ENCODE measurements at regions not wholly inside any gene's neighbourhood (a gene's known extent, or its start where the extent isn't known, plus 50 kb on each side); places are given as distances from the start of the nearest gene placed in this dataset.

DNA sequence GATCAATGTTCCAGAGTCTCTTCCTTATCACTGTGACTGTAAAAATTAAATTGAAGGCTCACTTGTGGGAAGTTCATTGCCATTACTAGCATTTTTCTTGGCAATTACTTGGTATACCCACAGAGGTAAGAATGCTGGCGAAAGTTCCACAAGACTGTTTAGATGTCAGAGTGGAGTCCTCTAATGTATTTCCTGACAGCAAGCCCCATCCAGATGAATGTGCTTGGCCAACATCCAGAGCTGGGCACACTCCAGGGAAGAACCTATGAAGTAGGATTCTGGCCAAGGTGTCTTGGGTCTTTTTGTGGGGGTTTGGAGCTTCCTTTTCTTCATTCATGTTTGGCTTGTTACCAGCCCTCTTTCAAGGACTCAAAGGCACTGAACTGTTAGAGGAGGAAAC, 473.6 kb downstream of the DMAC1 start:
- Histone ChIP-seq H3K4me1 (no peaks in the 10 kb centered on the region), H3K4me3 (no peak overlapping the region), H3K27ac (no peak overlapping the region), H3K9me3 (no peaks in the 10 kb centered on the region), H3K27me3 (no peaks in the 10 kb centered on the region), H3K36me3 (no peaks in the 10 kb centered on the region)
- DNase-seq (ENCODE audit: low spot score in 2 of 2): no peak
- TF ChIP-seq EP300 (IDR thresholded peaks at IDR 0.05) (no peak), POLR2A (IDR thresholded peaks at IDR 0.05) (no peak), POLR2AphosphoS5 (IDR thresholded peaks at IDR 0.05) (no peak)
- TF ChIP-seq, protein P1, sequence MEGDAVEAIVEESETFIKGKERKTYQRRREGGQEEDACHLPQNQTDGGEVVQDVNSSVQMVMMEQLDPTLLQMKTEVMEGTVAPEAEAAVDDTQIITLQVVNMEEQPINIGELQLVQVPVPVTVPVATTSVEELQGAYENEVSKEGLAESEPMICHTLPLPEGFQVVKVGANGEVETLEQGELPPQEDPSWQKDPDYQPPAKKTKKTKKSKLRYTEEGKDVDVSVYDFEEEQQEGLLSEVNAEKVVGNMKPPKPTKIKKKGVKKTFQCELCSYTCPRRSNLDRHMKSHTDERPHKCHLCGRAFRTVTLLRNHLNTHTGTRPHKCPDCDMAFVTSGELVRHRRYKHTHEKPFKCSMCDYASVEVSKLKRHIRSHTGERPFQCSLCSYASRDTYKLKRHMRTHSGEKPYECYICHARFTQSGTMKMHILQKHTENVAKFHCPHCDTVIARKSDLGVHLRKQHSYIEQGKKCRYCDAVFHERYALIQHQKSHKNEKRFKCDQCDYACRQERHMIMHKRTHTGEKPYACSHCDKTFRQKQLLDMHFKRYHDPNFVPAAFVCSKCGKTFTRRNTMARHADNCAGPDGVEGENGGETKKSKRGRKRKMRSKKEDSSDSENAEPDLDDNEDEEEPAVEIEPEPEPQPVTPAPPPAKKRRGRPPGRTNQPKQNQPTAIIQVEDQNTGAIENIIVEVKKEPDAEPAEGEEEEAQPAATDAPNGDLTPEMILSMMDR (IDR thresholded peaks at IDR 0.05): no peak
- 75% methylated on average over 1 of the region's 1 CpG for WGBS

DNA sequence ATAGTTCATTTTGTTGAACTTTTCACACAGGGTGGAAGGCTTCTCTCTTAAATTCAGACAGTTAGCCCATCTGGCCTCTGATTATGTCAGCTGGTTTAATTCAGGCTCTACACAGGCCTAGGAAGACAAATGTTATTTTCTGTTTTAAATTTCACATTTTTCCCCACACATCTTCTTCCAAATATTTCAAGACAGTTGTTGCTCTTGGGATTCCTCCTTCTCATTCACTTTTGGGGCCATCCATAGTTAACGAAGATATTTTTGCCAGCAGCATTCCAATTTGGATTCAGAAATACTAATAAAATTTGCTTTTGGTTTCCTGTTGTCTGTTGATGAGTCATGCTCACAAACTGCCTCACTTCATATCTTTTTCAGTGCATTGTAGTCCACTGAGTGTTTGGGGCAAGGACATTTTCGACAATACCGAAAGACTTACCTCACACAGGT, 475.4 kb downstream of the DMAC1 start:
- Histone ChIP-seq H3K27me3 (no peaks in the 10 kb centered on the region), H3K4me1 (no peaks in the 10 kb centered on the region), H3K36me3 (no peaks in the 10 kb centered on the region), H3K27ac (no peak overlapping the region), H3K9me3 (no peaks in the 10 kb centered on the region), H3K4me3 (no peak overlapping the region)
- 73% methylated on average over 3 of the region's 3 CpGs for WGBS
- DNase-seq (ENCODE audit: low spot score in 2 of 2): no peak
- no peak for TF ChIP-seq EP300 (IDR thresholded peaks at IDR 0.05)
- TF ChIP-seq, protein P1 (IDR thresholded peaks at IDR 0.05): no peak
- no peak for TF ChIP-seq POLR2A (IDR thresholded peaks at IDR 0.05)
- TF ChIP-seq POLR2AphosphoS5 (IDR thresholded peaks at IDR 0.05): no peak

DNA sequence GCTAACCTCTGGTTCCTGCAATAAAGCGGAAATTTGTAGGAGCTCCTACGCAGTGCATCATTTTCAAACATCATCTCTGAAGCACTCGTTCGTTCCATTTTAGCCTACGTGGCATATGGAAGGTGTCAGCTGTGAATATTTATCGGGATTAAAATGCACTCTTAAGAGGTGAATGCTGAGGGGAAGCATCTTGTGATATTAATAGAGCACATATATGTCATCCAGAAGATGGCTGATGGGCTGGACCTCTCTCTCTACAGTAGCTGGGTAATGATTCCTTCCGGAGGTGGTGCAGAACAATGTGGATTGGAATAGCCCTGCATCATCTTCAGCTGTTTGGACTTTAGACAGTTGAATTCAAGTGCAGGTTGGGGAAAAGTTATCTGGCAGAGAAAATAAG, 478.7 kb downstream of the DMAC1 start:
- no peak for TF ChIP-seq POLR2A (IDR thresholded peaks at IDR 0.05)
- TF ChIP-seq, protein P1 (IDR thresholded peaks at IDR 0.05): no peak
- no peak for TF ChIP-seq POLR2AphosphoS5 (IDR thresholded peaks at IDR 0.05)
- TF ChIP-seq EP300 (IDR thresholded peaks at IDR 0.05): no peak
- WGBS: 88% methylated on average over 7 of the region's 7 CpGs

DNA sequence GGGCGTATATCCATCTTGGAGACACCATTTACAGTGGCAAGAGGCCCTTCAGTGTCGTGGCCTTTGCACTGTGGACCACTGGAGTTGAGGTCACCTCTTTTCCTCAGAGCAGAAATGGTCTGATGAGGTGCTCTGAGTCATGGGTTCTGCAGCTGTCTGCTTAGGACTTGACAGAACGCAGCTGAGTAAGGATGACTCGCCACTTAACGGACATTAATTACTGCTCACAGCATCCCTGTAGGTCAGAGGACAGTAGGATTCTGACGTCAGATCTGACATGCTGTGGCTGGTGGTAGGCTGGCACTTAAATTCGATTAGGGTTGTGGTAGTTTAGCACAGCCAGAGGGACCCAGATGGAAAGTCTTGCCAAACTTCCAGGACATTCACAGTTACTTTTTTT, 479.4 kb downstream of the DMAC1 start:
- H3K36me3 ChIP-seq: no peaks in the 10 kb centered on the region
- no peaks in the 10 kb centered on the region for H3K9me3 ChIP-seq
- no peaks in the 10 kb centered on the region for H3K27me3 ChIP-seq
- 63% methylated on average over 7 of the region's 7 CpGs for WGBS
- DNase-seq (ENCODE audit: low spot score in 2 of 2): no peak
- H3K4me1 ChIP-seq: no peaks in the 10 kb centered on the region
- TF ChIP-seq EP300 (IDR thresholded peaks at IDR 0.05) (no peak), POLR2A (IDR thresholded peaks at IDR 0.05) (no peak), POLR2AphosphoS5 (IDR thresholded peaks at IDR 0.05) (no peak)
- TF ChIP-seq, protein P1 (IDR thresholded peaks at IDR 0.05): no peak
- H3K4me3 ChIP-seq: no peak overlapping the region
- no peak overlapping the region for H3K27ac ChIP-seq

More for the DNA sequence above, 478.7 kb downstream of the DMAC1 start:
- Histone ChIP-seq H3K9me3 (no peaks in the 10 kb centered on the region), H3K27ac (no peak overlapping the region), H3K4me1 (no peaks in the 10 kb centered on the region), H3K27me3 (no peaks in the 10 kb centered on the region), H3K36me3 (no peaks in the 10 kb centered on the region), H3K4me3 (no peak overlapping the region)
- no peak for DNase-seq (ENCODE audit: low spot score in 2 of 2)

DNA sequence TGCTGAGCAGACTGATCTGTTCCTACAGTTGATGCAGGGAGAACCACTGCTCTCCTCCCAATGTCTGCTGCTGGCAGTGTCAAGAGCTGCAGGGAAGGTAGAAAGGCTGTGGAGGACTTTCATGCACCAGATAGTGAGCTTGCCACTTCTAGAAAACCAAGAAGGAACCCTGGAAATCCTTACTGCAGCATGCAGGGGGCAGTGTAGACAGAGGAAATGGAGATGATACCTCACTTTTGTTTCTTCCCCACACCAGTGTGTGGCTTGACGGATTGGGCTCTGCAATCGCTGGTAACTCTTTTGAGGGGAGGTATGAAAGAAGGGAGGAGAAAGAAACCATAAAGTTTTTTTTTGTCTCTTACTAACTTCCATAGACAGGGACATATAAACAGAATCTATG, 480.7 kb downstream of the DMAC1 start:
- H3K4me3 ChIP-seq: no peak overlapping the region
- DNase-seq (ENCODE audit: low spot score in 2 of 2): no peak
- no peaks in the 10 kb centered on the region for H3K27me3 ChIP-seq
- H3K27ac ChIP-seq: no peak overlapping the region
- WGBS: 94% methylated on average over 2 of the region's 2 CpGs
- H3K36me3 ChIP-seq: no peaks in the 10 kb centered on the region
- TF ChIP-seq POLR2AphosphoS5 (IDR thresholded peaks at IDR 0.05) (no peak), POLR2A (IDR thresholded peaks at IDR 0.05) (no peak), EP300 (IDR thresholded peaks at IDR 0.05) (no peak)
- TF ChIP-seq, protein P1 (IDR thresholded peaks at IDR 0.05): no peak
- H3K4me1 ChIP-seq: no peaks in the 10 kb centered on the region
- no peaks in the 10 kb centered on the region for H3K9me3 ChIP-seq
